H1 (cell line): ENCODE measurements at regions not wholly inside any gene's neighbourhood (a gene's known extent, or its start where the extent isn't known, plus 50 kb on each side); places are given as distances from the start of the nearest gene placed in this dataset.

Source experiments
- MAFK ChIP-seq: IDR thresholded peaks from 2 replicates; pipeline ENCODE4 v1.6.1; 2012; ENCODE audit warnings: low read depth, mild to moderate bottlenecking, improper control_type of control experiment, low read length
- NANOG ChIP-seq: IDR thresholded peaks from 2 replicates; pipeline ENCODE4 v1.6.1; 2011; ENCODE audit warnings: low read length, low read depth, mild to moderate bottlenecking, inconsistent platforms; ENCODE audit not compliant: insufficient read depth, poor library complexity, severe bottlenecking
- RAD21 ChIP-seq, 2 experiments: IDR thresholded peaks in 1 of 2; conservative IDR thresholded peaks in 1 of 2; 2 replicates each; pipeline ENCODE4 v1.6.1; 2011; ENCODE audit warnings: low read depth in 2 of 2, low read length in 2 of 2, improper control_type of control experiment in 1 of 2, inconsistent platforms in 1 of 2, mild to moderate bottlenecking in 1 of 2, moderate library complexity in 1 of 2
- TF ChIP-seq, protein P1 (sequence below): fragments of 300-600 bp; sonication (generic); IDR thresholded peaks from 2 replicates; pipeline ENCODE4 v1.7.1; 2012; ENCODE audit warnings: low read length, moderate library complexity, mild to moderate bottlenecking, inconsistent platforms; ENCODE audit not compliant: insufficient replicate concordance

DNA sequence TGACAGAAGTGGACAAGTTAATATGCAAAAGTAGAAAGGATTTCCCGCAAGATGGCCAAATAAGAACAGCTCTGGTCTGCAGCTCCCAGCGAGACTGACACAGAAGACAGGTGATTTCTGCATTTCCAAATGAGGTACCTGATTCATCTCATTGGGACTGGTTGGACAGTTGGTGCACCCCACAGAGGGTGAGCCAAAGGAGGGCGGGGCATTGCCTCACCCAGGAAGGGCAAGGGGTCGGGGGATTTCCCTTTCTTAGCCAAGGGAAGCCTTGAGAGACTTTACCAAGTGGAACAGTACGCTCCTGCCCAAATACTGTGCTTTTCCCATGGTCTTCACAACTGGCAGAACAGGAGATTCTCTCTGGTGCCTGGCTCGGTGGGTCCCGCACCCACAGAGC is 191.3 kb downstream of the ALG10B start (continued):
- TF ChIP-seq, protein P1, sequence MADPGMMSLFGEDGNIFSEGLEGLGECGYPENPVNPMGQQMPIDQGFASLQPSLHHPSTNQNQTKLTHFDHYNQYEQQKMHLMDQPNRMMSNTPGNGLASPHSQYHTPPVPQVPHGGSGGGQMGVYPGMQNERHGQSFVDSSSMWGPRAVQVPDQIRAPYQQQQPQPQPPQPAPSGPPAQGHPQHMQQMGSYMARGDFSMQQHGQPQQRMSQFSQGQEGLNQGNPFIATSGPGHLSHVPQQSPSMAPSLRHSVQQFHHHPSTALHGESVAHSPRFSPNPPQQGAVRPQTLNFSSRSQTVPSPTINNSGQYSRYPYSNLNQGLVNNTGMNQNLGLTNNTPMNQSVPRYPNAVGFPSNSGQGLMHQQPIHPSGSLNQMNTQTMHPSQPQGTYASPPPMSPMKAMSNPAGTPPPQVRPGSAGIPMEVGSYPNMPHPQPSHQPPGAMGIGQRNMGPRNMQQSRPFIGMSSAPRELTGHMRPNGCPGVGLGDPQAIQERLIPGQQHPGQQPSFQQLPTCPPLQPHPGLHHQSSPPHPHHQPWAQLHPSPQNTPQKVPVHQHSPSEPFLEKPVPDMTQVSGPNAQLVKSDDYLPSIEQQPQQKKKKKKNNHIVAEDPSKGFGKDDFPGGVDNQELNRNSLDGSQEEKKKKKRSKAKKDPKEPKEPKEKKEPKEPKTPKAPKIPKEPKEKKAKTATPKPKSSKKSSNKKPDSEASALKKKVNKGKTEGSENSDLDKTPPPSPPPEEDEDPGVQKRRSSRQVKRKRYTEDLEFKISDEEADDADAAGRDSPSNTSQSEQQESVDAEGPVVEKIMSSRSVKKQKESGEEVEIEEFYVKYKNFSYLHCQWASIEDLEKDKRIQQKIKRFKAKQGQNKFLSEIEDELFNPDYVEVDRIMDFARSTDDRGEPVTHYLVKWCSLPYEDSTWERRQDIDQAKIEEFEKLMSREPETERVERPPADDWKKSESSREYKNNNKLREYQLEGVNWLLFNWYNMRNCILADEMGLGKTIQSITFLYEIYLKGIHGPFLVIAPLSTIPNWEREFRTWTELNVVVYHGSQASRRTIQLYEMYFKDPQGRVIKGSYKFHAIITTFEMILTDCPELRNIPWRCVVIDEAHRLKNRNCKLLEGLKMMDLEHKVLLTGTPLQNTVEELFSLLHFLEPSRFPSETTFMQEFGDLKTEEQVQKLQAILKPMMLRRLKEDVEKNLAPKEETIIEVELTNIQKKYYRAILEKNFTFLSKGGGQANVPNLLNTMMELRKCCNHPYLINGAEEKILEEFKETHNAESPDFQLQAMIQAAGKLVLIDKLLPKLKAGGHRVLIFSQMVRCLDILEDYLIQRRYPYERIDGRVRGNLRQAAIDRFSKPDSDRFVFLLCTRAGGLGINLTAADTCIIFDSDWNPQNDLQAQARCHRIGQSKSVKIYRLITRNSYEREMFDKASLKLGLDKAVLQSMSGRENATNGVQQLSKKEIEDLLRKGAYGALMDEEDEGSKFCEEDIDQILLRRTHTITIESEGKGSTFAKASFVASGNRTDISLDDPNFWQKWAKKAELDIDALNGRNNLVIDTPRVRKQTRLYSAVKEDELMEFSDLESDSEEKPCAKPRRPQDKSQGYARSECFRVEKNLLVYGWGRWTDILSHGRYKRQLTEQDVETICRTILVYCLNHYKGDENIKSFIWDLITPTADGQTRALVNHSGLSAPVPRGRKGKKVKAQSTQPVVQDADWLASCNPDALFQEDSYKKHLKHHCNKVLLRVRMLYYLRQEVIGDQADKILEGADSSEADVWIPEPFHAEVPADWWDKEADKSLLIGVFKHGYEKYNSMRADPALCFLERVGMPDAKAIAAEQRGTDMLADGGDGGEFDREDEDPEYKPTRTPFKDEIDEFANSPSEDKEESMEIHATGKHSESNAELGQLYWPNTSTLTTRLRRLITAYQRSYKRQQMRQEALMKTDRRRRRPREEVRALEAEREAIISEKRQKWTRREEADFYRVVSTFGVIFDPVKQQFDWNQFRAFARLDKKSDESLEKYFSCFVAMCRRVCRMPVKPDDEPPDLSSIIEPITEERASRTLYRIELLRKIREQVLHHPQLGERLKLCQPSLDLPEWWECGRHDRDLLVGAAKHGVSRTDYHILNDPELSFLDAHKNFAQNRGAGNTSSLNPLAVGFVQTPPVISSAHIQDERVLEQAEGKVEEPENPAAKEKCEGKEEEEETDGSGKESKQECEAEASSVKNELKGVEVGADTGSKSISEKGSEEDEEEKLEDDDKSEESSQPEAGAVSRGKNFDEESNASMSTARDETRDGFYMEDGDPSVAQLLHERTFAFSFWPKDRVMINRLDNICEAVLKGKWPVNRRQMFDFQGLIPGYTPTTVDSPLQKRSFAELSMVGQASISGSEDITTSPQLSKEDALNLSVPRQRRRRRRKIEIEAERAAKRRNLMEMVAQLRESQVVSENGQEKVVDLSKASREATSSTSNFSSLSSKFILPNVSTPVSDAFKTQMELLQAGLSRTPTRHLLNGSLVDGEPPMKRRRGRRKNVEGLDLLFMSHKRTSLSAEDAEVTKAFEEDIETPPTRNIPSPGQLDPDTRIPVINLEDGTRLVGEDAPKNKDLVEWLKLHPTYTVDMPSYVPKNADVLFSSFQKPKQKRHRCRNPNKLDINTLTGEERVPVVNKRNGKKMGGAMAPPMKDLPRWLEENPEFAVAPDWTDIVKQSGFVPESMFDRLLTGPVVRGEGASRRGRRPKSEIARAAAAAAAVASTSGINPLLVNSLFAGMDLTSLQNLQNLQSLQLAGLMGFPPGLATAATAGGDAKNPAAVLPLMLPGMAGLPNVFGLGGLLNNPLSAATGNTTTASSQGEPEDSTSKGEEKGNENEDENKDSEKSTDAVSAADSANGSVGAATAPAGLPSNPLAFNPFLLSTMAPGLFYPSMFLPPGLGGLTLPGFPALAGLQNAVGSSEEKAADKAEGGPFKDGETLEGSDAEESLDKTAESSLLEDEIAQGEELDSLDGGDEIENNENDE = no peak
- no peak for TF ChIP-seq MAFK
- no peak for TF ChIP-seq RAD21 (IDR thresholded peaks at IDR 0.05 in 1 of 2, conservative IDR thresholded peaks at IDR 0.05 in 1 of 2; ENCODE audit: low read depth in 2 of 2, low read length in 2 of 2)
- no peak for TF ChIP-seq NANOG
